ENCODE measurements at regions not wholly inside any gene's neighbourhood (a gene's known extent, or its start where the extent isn't known, plus 50 kb on each side); places are given as distances from the start of the nearest gene placed in this dataset.

DNA sequence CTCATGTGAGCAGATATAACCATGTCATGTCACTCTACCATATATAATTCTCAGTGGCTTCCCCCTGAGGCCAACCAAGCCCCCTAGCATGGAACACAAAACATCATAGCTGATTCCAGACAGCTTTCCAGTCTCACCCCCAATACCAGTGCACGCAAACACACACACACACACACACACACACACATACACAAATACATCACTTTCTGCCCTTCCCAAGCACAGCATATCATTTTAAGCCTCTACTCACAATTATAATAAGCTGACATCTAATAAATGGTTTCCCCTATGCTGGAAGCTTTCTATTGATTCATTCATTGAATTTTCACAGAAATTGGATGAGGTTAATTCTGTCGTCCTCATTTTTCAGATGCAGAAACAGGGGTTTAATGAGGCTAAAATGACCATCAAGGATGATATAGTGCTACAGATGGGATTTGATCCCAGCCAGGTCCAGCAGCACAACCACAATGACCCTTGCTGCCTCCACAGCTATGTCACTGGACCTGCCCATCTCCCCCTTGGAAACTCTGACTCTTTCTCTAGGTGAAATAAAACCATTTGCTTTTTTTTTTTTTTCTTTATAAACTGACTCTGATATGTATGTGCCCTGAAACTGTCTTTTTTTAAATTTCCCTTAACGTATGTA is 131.1 kb downstream of the TMEM114 start:
- H3K9me3 ChIP-seq (replicated peaks; ENCODE audit: insufficient read depth, low read length): no peaks in the 10 kb centered on the region
- TF ChIP-seq EZH2 (optimal IDR thresholded peaks at IDR 0.05; ENCODE audit: low read depth, low read length): no peak
- no peak for TF ChIP-seq EZH2phosphoT487 (IDR thresholded peaks at IDR 0.05; ENCODE audit: low read length)
- TF ChIP-seq, protein P1, sequence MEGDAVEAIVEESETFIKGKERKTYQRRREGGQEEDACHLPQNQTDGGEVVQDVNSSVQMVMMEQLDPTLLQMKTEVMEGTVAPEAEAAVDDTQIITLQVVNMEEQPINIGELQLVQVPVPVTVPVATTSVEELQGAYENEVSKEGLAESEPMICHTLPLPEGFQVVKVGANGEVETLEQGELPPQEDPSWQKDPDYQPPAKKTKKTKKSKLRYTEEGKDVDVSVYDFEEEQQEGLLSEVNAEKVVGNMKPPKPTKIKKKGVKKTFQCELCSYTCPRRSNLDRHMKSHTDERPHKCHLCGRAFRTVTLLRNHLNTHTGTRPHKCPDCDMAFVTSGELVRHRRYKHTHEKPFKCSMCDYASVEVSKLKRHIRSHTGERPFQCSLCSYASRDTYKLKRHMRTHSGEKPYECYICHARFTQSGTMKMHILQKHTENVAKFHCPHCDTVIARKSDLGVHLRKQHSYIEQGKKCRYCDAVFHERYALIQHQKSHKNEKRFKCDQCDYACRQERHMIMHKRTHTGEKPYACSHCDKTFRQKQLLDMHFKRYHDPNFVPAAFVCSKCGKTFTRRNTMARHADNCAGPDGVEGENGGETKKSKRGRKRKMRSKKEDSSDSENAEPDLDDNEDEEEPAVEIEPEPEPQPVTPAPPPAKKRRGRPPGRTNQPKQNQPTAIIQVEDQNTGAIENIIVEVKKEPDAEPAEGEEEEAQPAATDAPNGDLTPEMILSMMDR (IDR thresholded peaks at IDR 0.05; ENCODE audit: low read length): no peak
- H4K20me1 ChIP-seq (ENCODE audit: insufficient read depth, low read length): no peaks in the 10 kb centered on the region
- H3K4me3 ChIP-seq (ENCODE audit: low read length): no peak overlapping the region
- H3K27me3 ChIP-seq (replicated peaks; ENCODE audit: insufficient read depth, low read length): no peaks in the 10 kb centered on the region
- no peak overlapping the region for H3K4me2 ChIP-seq (ENCODE audit: low read depth, low read length)
- H3K36me3 ChIP-seq (replicated peaks; ENCODE audit: insufficient read depth, low read length): no peaks in the 10 kb centered on the region
- no peaks in the 10 kb centered on the region for H3K4me1 ChIP-seq (ENCODE audit: low read length)
- no peak overlapping the region for H2AFZ ChIP-seq (ENCODE audit: low read length)
- H3F3A ChIP-seq (ENCODE audit: insufficient read depth, low read length): no peaks in the 10 kb centered on the region
- H3K9me2 ChIP-seq (replicated peaks; ENCODE audit: insufficient read depth, low read length): no peaks in the 10 kb centered on the region
- H3K27ac ChIP-seq (ENCODE audit: low read length): no peak overlapping the region
- DNase-seq: no peak
- H3K79me2 ChIP-seq (ENCODE audit: low read length): no peaks in the 10 kb centered on the region
- no peak overlapping the region for H3K9ac ChIP-seq (ENCODE audit: low read length)

- H3K9ac ChIP-seq (ENCODE audit: low read length): no peak overlapping the region
- no peak overlapping the region for H2AFZ ChIP-seq (ENCODE audit: low read length)
- no peak overlapping the region for H3K4me3 ChIP-seq (ENCODE audit: low read length)
- no peaks in the 10 kb centered on the region for H4K20me1 ChIP-seq (ENCODE audit: insufficient read depth, low read length)
- no peak overlapping the region for H3K27ac ChIP-seq (ENCODE audit: low read length)
- no peaks in the 10 kb centered on the region for H3F3A ChIP-seq (ENCODE audit: insufficient read depth, low read length)
- TF ChIP-seq, protein P1 (IDR thresholded peaks at IDR 0.05; ENCODE audit: low read length): no peak
- TF ChIP-seq EZH2 (optimal IDR thresholded peaks at IDR 0.05; ENCODE audit: low read depth, low read length) (no peak), EZH2phosphoT487 (IDR thresholded peaks at IDR 0.05; ENCODE audit: low read length) (no peak)
- H3K79me2 ChIP-seq (ENCODE audit: low read length): no peaks in the 10 kb centered on the region
- H3K9me3 ChIP-seq (replicated peaks; ENCODE audit: insufficient read depth, low read length): no peaks in the 10 kb centered on the region
- H3K4me2 ChIP-seq (ENCODE audit: low read depth, low read length): no peak overlapping the region
- H3K4me1 ChIP-seq (ENCODE audit: low read length): no peaks in the 10 kb centered on the region
- no peaks in the 10 kb centered on the region for H3K36me3 ChIP-seq (replicated peaks; ENCODE audit: insufficient read depth, low read length)
- H3K9me2 ChIP-seq (replicated peaks; ENCODE audit: insufficient read depth, low read length): no peaks in the 10 kb centered on the region
- no peak for DNase-seq
- H3K27me3 ChIP-seq (replicated peaks; ENCODE audit: insufficient read depth, low read length): no peaks in the 10 kb centered on the region
Observed at GRCh38 chr16:8458481-8459046, 131.7 kb downstream of the TMEM114 start.

- TF ChIP-seq EZH2 (optimal IDR thresholded peaks at IDR 0.05; ENCODE audit: low read depth, low read length): no peak
- TF ChIP-seq, protein P1 (IDR thresholded peaks at IDR 0.05; ENCODE audit: low read length): no peak
- TF ChIP-seq EZH2phosphoT487 (IDR thresholded peaks at IDR 0.05; ENCODE audit: low read length): no peak
- Histone ChIP-seq H3F3A (ENCODE audit: insufficient read depth, low read length) (no peaks in the 10 kb centered on the region), H4K20me1 (ENCODE audit: insufficient read depth, low read length) (no peaks in the 10 kb centered on the region), H3K9ac (ENCODE audit: low read length) (no peak overlapping the region), H3K79me2 (ENCODE audit: low read length) (no peaks in the 10 kb centered on the region), H3K27me3 (replicated peaks; ENCODE audit: insufficient read depth, low read length) (no peaks in the 10 kb centered on the region), H3K9me3 (replicated peaks; ENCODE audit: insufficient read depth, low read length) (no peaks in the 10 kb centered on the region), H3K4me3 (ENCODE audit: low read length) (no peak overlapping the region), H3K36me3 (replicated peaks; ENCODE audit: insufficient read depth, low read length) (no peaks in the 10 kb centered on the region), H3K4me1 (ENCODE audit: low read length) (no peaks in the 10 kb centered on the region), H3K9me2 (replicated peaks; ENCODE audit: insufficient read depth, low read length) (no peaks in the 10 kb centered on the region), H2AFZ (ENCODE audit: low read length) (no peak overlapping the region), H3K4me2 (ENCODE audit: low read depth, low read length) (no peak overlapping the region), H3K27ac (ENCODE audit: low read length) (no peak overlapping the region)
- DNase-seq: no peak
Observed at GRCh38 chr16:8453359-8453758, 137.0 kb downstream of the TMEM114 start.

Data from MM.1S (cell line).